ENCODE measurements at regions not wholly inside any gene's neighbourhood (a gene's known extent, or its start where the extent isn't known, plus 50 kb on each side); places are given as distances from the start of the nearest gene placed in this dataset.

DNA sequence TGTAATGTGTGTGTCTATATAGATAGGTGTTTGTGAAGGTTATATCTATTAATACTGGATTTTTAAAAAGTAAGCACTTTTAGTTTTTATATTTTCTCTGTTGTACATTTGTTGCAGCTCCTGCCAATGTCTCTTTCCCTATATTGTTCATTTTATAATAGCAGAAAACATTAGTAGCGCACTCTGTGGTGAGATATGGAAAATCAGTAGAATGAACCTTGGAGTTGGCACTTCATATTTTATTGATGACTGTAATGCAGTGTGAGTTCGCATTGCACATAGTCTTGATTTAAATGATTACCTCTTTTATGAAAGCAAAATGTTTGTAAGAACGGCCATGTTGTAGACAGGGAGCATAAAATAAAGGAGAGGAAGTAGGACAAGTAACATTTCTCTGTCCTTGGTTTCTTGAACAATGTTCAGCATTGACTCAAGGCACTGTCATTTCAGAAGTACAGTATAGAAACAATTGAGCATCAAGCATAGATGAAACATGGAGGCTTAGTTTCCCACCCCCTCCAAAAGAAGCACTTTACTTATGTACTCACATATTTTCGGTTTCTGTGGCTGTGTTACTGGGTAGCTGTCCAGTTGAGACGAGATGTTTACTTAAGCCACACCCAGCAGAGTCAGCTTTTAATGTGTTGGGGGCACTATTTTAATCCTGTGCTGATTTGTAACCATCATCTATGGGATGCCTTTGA, 74.0 kb downstream of the TANC2 start:
- H3K79me1 ChIP-seq (ENCODE audit: low read depth, low read length) = no peaks in the 10 kb centered on the region
- no peak overlapping the region for H4K8ac ChIP-seq (ENCODE audit: low read depth, low read length)
- no peak overlapping the region for H3K9ac ChIP-seq (ENCODE audit: low read depth, low read length, poor library complexity)
- H4K91ac ChIP-seq (ENCODE audit: low read depth, low read length, poor library complexity) = no peak overlapping the region
- no peak overlapping the region for H2BK12ac ChIP-seq (ENCODE audit: low read length)
- H3K9me3 ChIP-seq (replicated peaks in 1 of 2; ENCODE audit: control insufficient read depth in 2 of 2, insufficient read depth in 1 of 2, low read depth in 1 of 2, low read length in 2 of 2) = peaks cover 0 to 3% of the 10 kb centered on the region in 2 donors
- DNase-seq (ENCODE audit: low spot score) = no peak
- no peak overlapping the region for H3K27ac ChIP-seq (replicated peaks; ENCODE audit: low read length)
- H3K27me3 ChIP-seq (ENCODE audit: control insufficient read depth in 3 of 3, insufficient read depth in 3 of 3, low read depth in 1 of 3, low read length in 3 of 3) = no peaks in the 10 kb centered on the region
- H3K4me1 ChIP-seq (ENCODE audit: control insufficient read depth in 2 of 2, insufficient read depth in 1 of 2, low read depth in 1 of 2, low read length in 2 of 2) = peaks cover 0 to 1% of the 10 kb centered on the region in 2 donors
- H2BK5ac ChIP-seq (ENCODE audit: low read length) = no peak overlapping the region
- WGBS, 2 donors (ENCODE audit: extremely low coverage in 2 of 2, insufficient read length in 2 of 2, insufficient replicate concordance in 1 of 2) = no CpG with 5 or more reads among the region's 5 CpGs
- H3K23ac ChIP-seq (ENCODE audit: low read depth, low read length, poor library complexity) = no peak overlapping the region
- H3K4me3 ChIP-seq (ENCODE audit: low read length in 2 of 2) = no peak overlapping the region
- no peak overlapping the region for H2BK15ac ChIP-seq (ENCODE audit: low read length)
- no peak overlapping the region for H3K4me2 ChIP-seq (ENCODE audit: insufficient read depth, low read length, poor library complexity, severe bottlenecking)
- no peaks in the 10 kb centered on the region for H3K36me3 ChIP-seq (replicated peaks in 1 of 2; ENCODE audit: control insufficient read depth in 2 of 2, insufficient read depth in 2 of 2, low read length in 2 of 2)
- H3K18ac ChIP-seq (ENCODE audit: low read length) = no peak overlapping the region
- H3K14ac ChIP-seq (ENCODE audit: low read length) = no peak overlapping the region
- H3K4ac ChIP-seq (ENCODE audit: low read length) = no peak overlapping the region
- H2AK5ac ChIP-seq (ENCODE audit: low read depth, low read length) = no peak overlapping the region
- no peak overlapping the region for H2BK120ac ChIP-seq (ENCODE audit: low read depth, low read length)
- H2AFZ ChIP-seq (ENCODE audit: low read length) = no peak overlapping the region

DNA sequence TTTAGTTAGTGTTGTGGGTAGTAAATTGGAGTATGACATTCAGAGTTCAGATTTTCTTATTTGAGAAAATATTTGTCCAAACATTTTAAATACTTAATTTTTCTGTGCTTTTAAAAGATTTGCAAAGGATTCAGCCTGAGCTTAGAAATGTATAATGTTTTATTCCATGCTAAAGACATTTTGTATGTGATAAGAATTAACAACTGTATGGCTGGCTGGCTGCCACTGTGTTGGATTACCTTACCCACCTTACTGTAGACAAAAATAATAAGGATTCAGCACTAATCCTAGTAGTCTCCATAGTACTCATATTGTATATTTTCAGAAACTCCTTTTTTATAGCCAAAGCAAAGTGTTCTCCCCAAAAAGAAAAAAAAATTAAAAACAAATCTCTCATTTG, 74.8 kb downstream of the TANC2 start:
- Histone ChIP-seq H4K8ac (ENCODE audit: low read depth, low read length) (no peak overlapping the region), H2AK5ac (ENCODE audit: low read depth, low read length) (no peak overlapping the region), H2BK5ac (ENCODE audit: low read length) (no peak overlapping the region), H3K4me1 (ENCODE audit: control insufficient read depth in 2 of 2, insufficient read depth in 1 of 2, low read depth in 1 of 2, low read length in 2 of 2) (peaks cover 0 to 1% of the 10 kb centered on the region in 2 donors), H4K91ac (ENCODE audit: low read depth, low read length, poor library complexity) (no peak overlapping the region), H2BK15ac (ENCODE audit: low read length) (no peak overlapping the region), H3K9ac (ENCODE audit: low read depth, low read length, poor library complexity) (no peak overlapping the region), H3K27ac (replicated peaks; ENCODE audit: low read length) (no peak overlapping the region), H3K4ac (ENCODE audit: low read length) (no peak overlapping the region), H2BK12ac (ENCODE audit: low read length) (no peak overlapping the region), H3K9me3 (replicated peaks in 1 of 2; ENCODE audit: control insufficient read depth in 2 of 2, insufficient read depth in 1 of 2, low read depth in 1 of 2, low read length in 2 of 2) (no peaks in the 10 kb centered on the region), H3K14ac (ENCODE audit: low read length) (no peak overlapping the region), H3K79me1 (ENCODE audit: low read depth, low read length) (no peaks in the 10 kb centered on the region), H2AFZ (ENCODE audit: low read length) (no peak overlapping the region), H3K27me3 (ENCODE audit: control insufficient read depth in 3 of 3, insufficient read depth in 3 of 3, low read depth in 1 of 3, low read length in 3 of 3) (no peaks in the 10 kb centered on the region), H3K23ac (ENCODE audit: low read depth, low read length, poor library complexity) (no peak overlapping the region), H3K4me2 (ENCODE audit: insufficient read depth, low read length, poor library complexity, severe bottlenecking) (no peak overlapping the region), H3K18ac (ENCODE audit: low read length) (no peak overlapping the region), H2BK120ac (ENCODE audit: low read depth, low read length) (no peak overlapping the region), H3K36me3 (replicated peaks in 1 of 2; ENCODE audit: control insufficient read depth in 2 of 2, insufficient read depth in 2 of 2, low read length in 2 of 2) (no peaks in the 10 kb centered on the region), H3K4me3 (ENCODE audit: low read length in 2 of 2) (no peak overlapping the region)
- DNase-seq (ENCODE audit: low spot score) = no peak

DNA sequence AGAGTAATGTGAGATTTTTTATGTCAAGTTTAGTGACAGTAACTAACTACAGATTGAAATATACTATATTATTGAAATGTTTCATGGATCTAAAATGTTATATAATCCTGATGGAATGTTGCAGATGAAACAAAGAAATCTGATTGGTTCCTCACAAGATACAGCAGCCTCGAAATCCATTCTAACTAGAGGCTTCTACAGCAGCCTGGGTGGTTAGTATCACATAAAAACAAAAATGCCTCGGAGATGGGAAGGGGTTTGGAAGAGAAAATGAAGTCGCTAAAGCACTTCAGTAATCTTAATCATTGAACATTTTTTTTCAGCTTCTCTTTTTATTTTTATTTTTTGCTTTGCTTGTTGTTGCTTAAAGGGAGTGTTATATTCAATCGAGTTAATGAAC, 75.2 kb downstream of the TANC2 start:
- H3K27ac ChIP-seq (replicated peaks; ENCODE audit: low read length) = no peak overlapping the region
- H3K36me3 ChIP-seq (replicated peaks in 1 of 2; ENCODE audit: control insufficient read depth in 2 of 2, insufficient read depth in 2 of 2, low read length in 2 of 2) = no peaks in the 10 kb centered on the region

DNA sequence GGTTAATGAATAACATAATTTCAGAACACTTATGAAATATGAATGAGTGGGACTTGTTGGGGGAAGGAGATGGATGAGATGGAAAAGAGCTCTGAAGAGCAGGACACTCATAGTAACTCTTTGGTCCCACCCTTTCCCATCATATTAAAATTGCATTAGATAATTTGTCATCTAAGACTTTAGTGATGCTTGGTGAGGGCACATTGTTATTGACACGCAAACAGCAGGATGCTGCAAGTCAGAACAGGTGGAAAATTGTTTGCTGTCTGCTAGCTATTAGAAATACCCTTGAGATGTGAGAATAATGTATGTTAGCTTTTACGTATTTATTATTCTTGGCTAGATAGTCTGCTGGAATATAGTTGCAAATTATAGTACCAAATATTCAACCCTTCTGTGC, 75.7 kb downstream of the TANC2 start:
- Histone ChIP-seq H3K9ac (ENCODE audit: low read depth, low read length, poor library complexity) (no peak overlapping the region), H3K4me3 (ENCODE audit: low read length in 2 of 2) (no peak overlapping the region), H3K36me3 (replicated peaks in 1 of 2; ENCODE audit: control insufficient read depth in 2 of 2, insufficient read depth in 2 of 2, low read length in 2 of 2) (no peaks in the 10 kb centered on the region), H2AK5ac (ENCODE audit: low read depth, low read length) (no peak overlapping the region), H3K4ac (ENCODE audit: low read length) (no peak overlapping the region), H2BK120ac (ENCODE audit: low read depth, low read length) (no peak overlapping the region), H2AFZ (ENCODE audit: low read length) (no peak overlapping the region), H4K91ac (ENCODE audit: low read depth, low read length, poor library complexity) (no peak overlapping the region), H2BK5ac (ENCODE audit: low read length) (no peak overlapping the region), H4K8ac (ENCODE audit: low read depth, low read length) (no peak overlapping the region), H3K23ac (ENCODE audit: low read depth, low read length, poor library complexity) (no peak overlapping the region), H2BK12ac (ENCODE audit: low read length) (no peak overlapping the region), H3K27ac (replicated peaks; ENCODE audit: low read length) (no peak overlapping the region), H2BK15ac (ENCODE audit: low read length) (no peak overlapping the region), H3K9me3 (replicated peaks in 1 of 2; ENCODE audit: control insufficient read depth in 2 of 2, insufficient read depth in 1 of 2, low read depth in 1 of 2, low read length in 2 of 2) (no peaks in the 10 kb centered on the region), H3K4me1 (ENCODE audit: control insufficient read depth in 2 of 2, insufficient read depth in 1 of 2, low read depth in 1 of 2, low read length in 2 of 2) (peaks cover 0 to 1% of the 10 kb centered on the region in 2 donors), H3K14ac (ENCODE audit: low read length) (no peak overlapping the region), H3K27me3 (ENCODE audit: control insufficient read depth in 3 of 3, insufficient read depth in 3 of 3, low read depth in 1 of 3, low read length in 3 of 3) (no peaks in the 10 kb centered on the region), H3K4me2 (ENCODE audit: insufficient read depth, low read length, poor library complexity, severe bottlenecking) (no peak overlapping the region), H3K79me1 (ENCODE audit: low read depth, low read length) (no peaks in the 10 kb centered on the region), H3K18ac (ENCODE audit: low read length) (no peak overlapping the region)
- no peak for DNase-seq (ENCODE audit: low spot score)
- WGBS, 2 donors (ENCODE audit: extremely low coverage in 2 of 2, insufficient read length in 2 of 2, insufficient replicate concordance in 1 of 2) = no CpG with 5 or more reads among the region's 2 CpGs

More for the DNA sequence above, 75.2 kb downstream of the TANC2 start:
- WGBS, 2 donors (ENCODE audit: extremely low coverage in 2 of 2, insufficient read length in 2 of 2, insufficient replicate concordance in 1 of 2) = no CpG with 5 or more reads among the region's 4 CpGs
- H3K4me1 ChIP-seq (ENCODE audit: control insufficient read depth in 2 of 2, insufficient read depth in 1 of 2, low read depth in 1 of 2, low read length in 2 of 2) = peaks cover 0 to 1% of the 10 kb centered on the region in 2 donors
- H3K18ac ChIP-seq (ENCODE audit: low read length) = no peak overlapping the region
- H3K14ac ChIP-seq (ENCODE audit: low read length) = no peak overlapping the region
- H3K27me3 ChIP-seq (ENCODE audit: control insufficient read depth in 3 of 3, insufficient read depth in 3 of 3, low read depth in 1 of 3, low read length in 3 of 3) = no peaks in the 10 kb centered on the region
- no peak overlapping the region for H2BK120ac ChIP-seq (ENCODE audit: low read depth, low read length)
- no peak overlapping the region for H3K9ac ChIP-seq (ENCODE audit: low read depth, low read length, poor library complexity)
- no peak overlapping the region for H2AK5ac ChIP-seq (ENCODE audit: low read depth, low read length)
- no peak overlapping the region for H3K4me2 ChIP-seq (ENCODE audit: insufficient read depth, low read length, poor library complexity, severe bottlenecking)
- no peaks in the 10 kb centered on the region for H3K79me1 ChIP-seq (ENCODE audit: low read depth, low read length)
- H2BK12ac ChIP-seq (ENCODE audit: low read length) = no peak overlapping the region
- H2AFZ ChIP-seq (ENCODE audit: low read length) = no peak overlapping the region
- H2BK15ac ChIP-seq (ENCODE audit: low read length) = no peak overlapping the region
- no peak overlapping the region for H3K23ac ChIP-seq (ENCODE audit: low read depth, low read length, poor library complexity)
- H3K4ac ChIP-seq (ENCODE audit: low read length) = no peak overlapping the region
- H3K4me3 ChIP-seq (ENCODE audit: low read length in 2 of 2) = no peak overlapping the region
- H4K91ac ChIP-seq (ENCODE audit: low read depth, low read length, poor library complexity) = no peak overlapping the region
- no peak for DNase-seq (ENCODE audit: low spot score)
- H4K8ac ChIP-seq (ENCODE audit: low read depth, low read length) = no peak overlapping the region
- H2BK5ac ChIP-seq (ENCODE audit: low read length) = no peak overlapping the region
- H3K9me3 ChIP-seq (replicated peaks in 1 of 2; ENCODE audit: control insufficient read depth in 2 of 2, insufficient read depth in 1 of 2, low read depth in 1 of 2, low read length in 2 of 2) = no peaks in the 10 kb centered on the region

Measured in neuronal stem cell (in vitro differentiated cells).